Activated naive CD8-positive, alpha-beta T cell treated with anti-CD3 and anti-CD28 coated beads, Interleukin-2, amount 50 U/mL, for 24 hours (primary cell): ENCODE measurements at regions not wholly inside any gene's neighbourhood (a gene's known extent, or its start where the extent isn't known, plus 50 kb on each side); places are given as distances from the start of the nearest gene placed in this dataset.
A peak's percentile ranks its signal among the peaks of the same experiment; 100 is the strongest.

Experiments
- ATAC-seq: fragments of 150-1000 bp; cut with Tn5 transposase; one replicate; pipeline ENCODE4 v1.10.0; 2021
- DNase-seq: peaks from one replicate; pipeline ENCODE4 v3.0.0; 2021
- H3K27ac Mint-ChIP-seq: one replicate; pipeline ENCODE4 v1.8.0; 2021; ENCODE audit warnings: mild to moderate bottlenecking, mixed read lengths
- H3K27me3 Mint-ChIP-seq: one replicate; pipeline ENCODE4 v1.8.0; 2021; ENCODE audit warnings: mixed read lengths
- H3K36me3 Mint-ChIP-seq: one replicate; pipeline ENCODE4 v1.8.0; 2021; ENCODE audit warnings: low read depth, mixed read lengths
- H3K4me1 Mint-ChIP-seq: one replicate; pipeline ENCODE4 v1.8.0; 2021; ENCODE audit warnings: mixed read lengths
- H3K4me3 Mint-ChIP-seq: one replicate; pipeline ENCODE4 v1.8.0; 2021; ENCODE audit warnings: mild to moderate bottlenecking, moderate library complexity, mixed read lengths
- H3K9me3 Mint-ChIP-seq: one replicate; pipeline ENCODE4 v1.8.0; 2021; ENCODE audit warnings: mixed read lengths

DNA sequence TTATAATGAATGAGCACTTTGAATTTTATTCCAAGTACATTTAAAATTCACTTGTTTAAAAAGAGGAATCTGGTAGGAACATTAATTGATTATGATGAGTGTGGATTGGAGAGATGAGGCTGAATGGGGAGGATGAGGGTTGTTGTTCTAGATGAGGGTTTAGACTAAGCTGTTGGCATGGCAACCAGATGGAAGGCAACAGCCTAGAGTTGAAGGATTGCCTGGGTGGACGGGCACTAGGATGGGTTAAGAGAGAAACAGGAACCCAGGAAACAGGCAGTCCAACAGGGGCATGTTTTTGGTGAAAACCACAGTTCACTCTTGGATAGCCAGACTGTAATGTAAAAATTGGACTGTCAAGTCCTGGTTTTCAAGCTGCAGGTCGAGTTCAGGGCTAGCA, 125.5 kb downstream of the CHRM3 start:
- Mint-ChIP-seq H3K36me3 (peaks cover 4% of the 10 kb centered on the region), H3K9me3 (peaks cover 16% of the 10 kb centered on the region), H3K4me1 (no peaks in the 10 kb centered on the region), H3K27me3 (no peaks in the 10 kb centered on the region), H3K4me3 (no peak overlapping the region), H3K27ac (no peak overlapping the region)
- ATAC-seq (no peak), DNase-seq (no peak)

GRCh38 chr1:239516579-239516978, 130.2 kb downstream of the CHRM3 start:
- H3K27ac Mint-ChIP-seq = no peak overlapping the region
- no peaks in the 10 kb centered on the region for H3K9me3 Mint-ChIP-seq
- ATAC-seq (no peak), DNase-seq (no peak)
- H3K4me3 Mint-ChIP-seq = no peak overlapping the region
- H3K36me3 Mint-ChIP-seq = no peaks in the 10 kb centered on the region
- no peaks in the 10 kb centered on the region for H3K4me1 Mint-ChIP-seq
- no peaks in the 10 kb centered on the region for H3K27me3 Mint-ChIP-seq

GRCh38 chr1:239526391-239526790, 140.0 kb downstream of the CHRM3 start:
- H3K4me1 Mint-ChIP-seq = no peaks in the 10 kb centered on the region
- H3K27ac Mint-ChIP-seq = no peak overlapping the region
- ATAC-seq = no peak
- no peaks in the 10 kb centered on the region for H3K27me3 Mint-ChIP-seq
- H3K4me3 Mint-ChIP-seq = no peak overlapping the region
- no peaks in the 10 kb centered on the region for H3K36me3 Mint-ChIP-seq
- DNase-seq = no peak
- no peaks in the 10 kb centered on the region for H3K9me3 Mint-ChIP-seq

- Mint-ChIP-seq H3K36me3 (no peaks in the 10 kb centered on the region), H3K27ac (no peak overlapping the region), H3K9me3 (no peaks in the 10 kb centered on the region), H3K4me3 (no peak overlapping the region), H3K27me3 (no peaks in the 10 kb centered on the region), H3K4me1 (no peaks in the 10 kb centered on the region)
- ATAC-seq = no peak
- no peak for DNase-seq
These were observed 140.8 kb downstream of the CHRM3 start for GRCh38 chr1:239527051-239527693.

GRCh38 chr1:239536165-239536849, 149.9 kb downstream of the CHRM3 start:
- Mint-ChIP-seq H3K27ac (no peak overlapping the region), H3K9me3 (no peaks in the 10 kb centered on the region), H3K27me3 (no peaks in the 10 kb centered on the region), H3K4me3 (no peak overlapping the region), H3K4me1 (peaks cover 2% of the 10 kb centered on the region), H3K36me3 (no peaks in the 10 kb centered on the region)
- DNase-seq = no peak
- ATAC-seq = no peak

GRCh38 chr1:239537795-239538194, 151.4 kb downstream of the CHRM3 start:
- H3K36me3 Mint-ChIP-seq = no peaks in the 10 kb centered on the region
- ATAC-seq (no peak), DNase-seq (no peak)
- peaks cover 2% of the 10 kb centered on the region for H3K4me1 Mint-ChIP-seq
- no peaks in the 10 kb centered on the region for H3K27me3 Mint-ChIP-seq
- no peak overlapping the region for H3K27ac Mint-ChIP-seq
- no peaks in the 10 kb centered on the region for H3K9me3 Mint-ChIP-seq
- H3K4me3 Mint-ChIP-seq = no peak overlapping the region

DNA sequence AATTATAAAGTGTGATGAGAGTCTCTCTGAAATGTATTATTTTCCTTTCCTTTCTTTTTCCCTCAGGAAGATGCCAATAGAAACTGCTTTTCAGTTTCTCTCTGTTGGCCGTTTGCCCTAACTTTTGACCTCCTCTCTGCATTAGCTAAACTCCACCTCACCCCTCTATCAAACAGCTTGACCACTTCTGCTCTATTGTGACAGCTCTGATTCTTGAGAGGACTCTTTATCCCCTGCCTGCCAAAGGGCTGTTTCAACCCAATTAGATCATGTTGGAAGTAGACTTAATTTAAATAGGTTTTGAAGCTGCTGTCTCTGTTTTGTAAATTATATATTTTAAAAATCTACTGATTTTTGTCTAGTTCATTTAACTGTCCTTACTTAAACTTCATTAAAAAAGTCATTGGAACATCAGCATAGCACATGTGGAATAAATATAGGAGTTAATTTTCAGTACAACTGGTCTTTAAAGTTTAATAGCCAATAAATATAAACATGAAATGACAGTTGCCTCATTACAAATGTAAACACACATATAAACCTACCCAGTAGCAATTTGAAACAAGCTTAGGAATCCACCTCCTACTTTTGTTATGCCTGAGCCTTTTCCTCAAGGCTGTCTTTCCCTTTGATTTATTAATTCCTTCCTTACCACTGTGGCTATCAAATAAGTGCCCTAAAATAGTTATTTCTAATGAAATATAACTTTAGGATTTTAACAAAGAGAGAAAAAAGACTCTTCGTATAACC, 152.0 kb downstream of the CHRM3 start:
- H3K4me3 Mint-ChIP-seq = no peak overlapping the region
- H3K27ac Mint-ChIP-seq = no peak overlapping the region
- H3K4me1 Mint-ChIP-seq = peaks cover 2% of the 10 kb centered on the region
- no peaks in the 10 kb centered on the region for H3K9me3 Mint-ChIP-seq
- ATAC-seq (no peak), DNase-seq (no peak)
- H3K27me3 Mint-ChIP-seq = no peaks in the 10 kb centered on the region
- no peaks in the 10 kb centered on the region for H3K36me3 Mint-ChIP-seq

- Mint-ChIP-seq H3K36me3 (no peaks in the 10 kb centered on the region), H3K27me3 (no peaks in the 10 kb centered on the region), H3K4me1 (peaks cover 2% of the 10 kb centered on the region), H3K4me3 (no peak overlapping the region), H3K27ac (no peak overlapping the region), H3K9me3 (no peaks in the 10 kb centered on the region)
- DNase-seq = no peak
- ATAC-seq = no peak
These were observed 152.7 kb downstream of the CHRM3 start for GRCh38 chr1:239539051-239539450.

DNA sequence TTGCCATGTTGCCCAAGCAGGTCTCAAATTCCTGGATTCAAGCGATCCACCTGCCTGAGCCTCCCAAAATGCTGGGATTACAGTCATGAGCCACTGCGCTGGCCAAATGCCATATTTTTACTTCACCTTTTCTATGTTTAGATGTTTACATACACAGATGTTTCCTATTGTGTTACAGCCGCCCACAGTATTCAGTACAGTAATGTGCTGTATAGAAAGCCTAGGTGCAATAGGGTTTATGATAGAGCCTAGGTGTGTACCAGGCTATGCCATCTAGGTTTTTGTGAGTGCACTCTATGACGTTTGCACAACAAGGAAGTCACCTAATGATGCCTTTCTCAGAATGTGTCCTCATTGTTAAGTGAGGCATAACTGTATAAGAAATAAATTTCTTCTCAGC, 153.4 kb downstream of the CHRM3 start:
- Mint-ChIP-seq H3K9me3 (no peaks in the 10 kb centered on the region), H3K36me3 (no peaks in the 10 kb centered on the region), H3K4me1 (peaks cover 2% of the 10 kb centered on the region), H3K4me3 (no peak overlapping the region), H3K27me3 (no peaks in the 10 kb centered on the region), H3K27ac (no peak overlapping the region)
- DNase-seq (no peak), ATAC-seq (no peak)

DNA sequence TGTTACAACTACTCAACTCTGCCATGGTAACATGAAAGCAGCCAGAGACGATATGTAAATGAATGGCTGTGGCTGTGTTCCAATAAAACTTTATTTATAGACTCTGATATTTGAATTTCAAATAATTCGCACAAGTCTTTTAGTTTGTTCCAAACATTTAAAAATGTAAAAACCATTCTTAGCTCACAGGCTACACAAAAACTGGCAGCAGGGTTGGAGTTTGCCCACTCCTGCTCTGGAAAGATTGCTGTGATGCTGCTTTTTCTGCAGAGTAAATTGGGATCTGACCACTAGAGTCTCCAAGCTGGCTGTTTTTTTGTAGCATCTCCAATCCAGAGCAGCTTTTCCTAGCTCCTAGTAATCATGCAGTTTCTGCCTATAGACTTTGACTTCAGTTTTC, 157.5 kb downstream of the CHRM3 start:
- DNase-seq (no peak), ATAC-seq (no peak)
- no peak overlapping the region for H3K27ac Mint-ChIP-seq
- H3K36me3 Mint-ChIP-seq = peaks cover 9% of the 10 kb centered on the region
- H3K4me3 Mint-ChIP-seq = no peak overlapping the region
- H3K27me3 Mint-ChIP-seq = no peaks in the 10 kb centered on the region
- peaks cover 5% of the 10 kb centered on the region for H3K9me3 Mint-ChIP-seq
- H3K4me1 Mint-ChIP-seq = peaks cover 19% of the 10 kb centered on the region

DNA sequence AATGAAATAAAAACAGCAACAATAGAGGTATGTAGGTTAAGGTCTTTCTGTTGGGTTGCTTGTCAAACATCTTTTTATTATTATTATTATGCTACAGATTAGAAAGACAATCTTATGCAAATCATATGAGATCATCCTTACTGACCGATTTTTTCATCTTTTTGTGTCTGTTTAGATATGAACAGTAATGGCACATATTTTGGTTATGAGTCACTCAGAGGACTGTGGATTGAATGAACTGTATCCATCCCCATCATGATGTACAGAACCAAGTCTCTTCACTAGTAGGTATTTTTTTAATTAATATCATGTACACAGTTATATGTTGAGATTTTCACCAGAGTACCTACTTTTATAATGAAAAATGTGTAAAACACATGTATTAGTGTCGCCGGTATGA, 159.1 kb downstream of the CHRM3 start:
- peaks cover 12% of the 10 kb centered on the region for H3K36me3 Mint-ChIP-seq
- H3K27me3 Mint-ChIP-seq = no peaks in the 10 kb centered on the region
- no peak for ATAC-seq
- DNase-seq = no peak
- peaks cover 10% of the 10 kb centered on the region for H3K9me3 Mint-ChIP-seq
- no peak overlapping the region for H3K4me3 Mint-ChIP-seq
- H3K4me1 Mint-ChIP-seq = peaks cover 25% of the 10 kb centered on the region
- no peak overlapping the region for H3K27ac Mint-ChIP-seq

DNA sequence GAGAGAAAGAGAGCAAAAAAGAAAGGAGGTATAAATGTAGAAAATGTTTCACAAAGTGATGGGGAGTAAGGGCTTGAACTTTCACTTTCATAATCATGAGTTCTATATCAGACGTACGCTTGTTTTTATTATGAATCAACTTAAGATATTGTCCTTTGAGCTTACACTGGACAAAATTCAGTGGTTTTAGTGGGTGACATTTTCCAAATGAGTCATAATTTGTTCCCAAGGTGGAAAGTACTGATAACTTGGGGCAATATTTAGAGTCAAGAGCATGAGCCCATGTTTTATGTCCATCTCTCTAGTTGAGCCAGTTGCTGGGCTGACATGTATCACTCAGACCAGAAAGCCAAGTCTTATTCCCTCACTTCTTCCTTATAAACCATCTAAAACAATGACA, 161.6 kb downstream of the CHRM3 start:
- H3K4me3 Mint-ChIP-seq = peak overlapping the region; percentile 51
- H3K4me1 Mint-ChIP-seq = peaks cover 27% of the 10 kb centered on the region
- H3K27ac Mint-ChIP-seq = peak overlapping the region; percentile 67
- H3K36me3 Mint-ChIP-seq = peaks cover 12% of the 10 kb centered on the region
- no peaks in the 10 kb centered on the region for H3K27me3 Mint-ChIP-seq
- ATAC-seq (peak; percentile 92), DNase-seq (no peak)
- peaks cover 10% of the 10 kb centered on the region for H3K9me3 Mint-ChIP-seq

GRCh38 chr1:239550178-239550577, 163.8 kb downstream of the CHRM3 start:
- Mint-ChIP-seq H3K27ac (peak overlapping the region; percentile 6), H3K4me1 (peaks cover 27% of the 10 kb centered on the region), H3K9me3 (peaks cover 10% of the 10 kb centered on the region), H3K4me3 (no peak overlapping the region), H3K36me3 (peaks cover 12% of the 10 kb centered on the region), H3K27me3 (no peaks in the 10 kb centered on the region)
- ATAC-seq = no peak
- no peak for DNase-seq

GRCh38 chr1:239555350-239555749, 169.0 kb downstream of the CHRM3 start:
- no peaks in the 10 kb centered on the region for H3K9me3 Mint-ChIP-seq
- no peak overlapping the region for H3K27ac Mint-ChIP-seq
- H3K27me3 Mint-ChIP-seq = no peaks in the 10 kb centered on the region
- H3K4me3 Mint-ChIP-seq = no peak overlapping the region
- H3K4me1 Mint-ChIP-seq = peaks cover 14% of the 10 kb centered on the region
- H3K36me3 Mint-ChIP-seq = no peaks in the 10 kb centered on the region
- ATAC-seq (no peak), DNase-seq (no peak)

DNA sequence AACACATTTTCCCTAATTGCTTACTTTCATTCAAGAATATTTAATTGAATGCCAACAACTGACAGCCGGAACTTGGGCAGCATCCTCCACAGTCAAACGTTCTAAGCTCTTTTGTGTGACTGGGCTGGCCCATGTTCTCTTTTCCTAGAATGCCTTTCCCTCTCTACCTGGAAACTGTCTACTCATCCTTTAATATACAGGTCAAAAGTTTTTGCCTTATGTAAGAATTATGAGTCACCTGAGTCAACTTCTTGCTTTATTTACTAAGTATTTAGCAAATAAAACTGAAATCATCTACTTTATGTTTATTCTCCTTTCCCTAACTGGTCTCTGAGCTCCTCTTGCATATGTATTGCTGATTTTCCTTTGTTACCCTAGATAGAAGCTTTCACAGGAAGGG, 172.2 kb downstream of the CHRM3 start:
- no peak for DNase-seq
- H3K36me3 Mint-ChIP-seq = no peaks in the 10 kb centered on the region
- no peaks in the 10 kb centered on the region for H3K9me3 Mint-ChIP-seq
- H3K27me3 Mint-ChIP-seq = no peaks in the 10 kb centered on the region
- no peak for ATAC-seq
- no peak overlapping the region for H3K4me3 Mint-ChIP-seq
- no peak overlapping the region for H3K27ac Mint-ChIP-seq
- H3K4me1 Mint-ChIP-seq = peaks cover 12% of the 10 kb centered on the region
